H1 (cell line): ENCODE measurements at regions not wholly inside any gene's neighbourhood (a gene's known extent, or its start where the extent isn't known, plus 50 kb on each side); places are given as distances from the start of the nearest gene placed in this dataset.
A peak's percentile ranks its signal among the peaks of the same experiment; 100 is the strongest.

Experiments
- CTCF ChIA-PET: fragments of 300-600 bp; sonication (Branson Sonifier 250); formaldehyde crosslinking; loops from one replicate; lab custom pipeline; 2021; ENCODE audit not compliant: partially characterized antibody; lab: Charles Lee
- POLR2A ChIA-PET: fragments of 300-600 bp; sonication (Branson Sonifier 250); formaldehyde crosslinking; loops from one replicate; lab custom pipeline; 2021; ENCODE audit warnings: inconsistent platforms; ENCODE audit not compliant: partially characterized antibody; lab: Charles Lee
- DNase-seq, 2 experiments: peaks; one replicate each; pipeline versions ENCODE4 v3.0.0 to v3.0.0-alpha.2; 2010 to 2022; ENCODE audit warnings: low spot score in 2 of 2, low read depth in 1 of 2, mixed read lengths in 1 of 2
- FAIRE-seq: peaks from 2 replicates; lab custom pipeline; 2011; peaks lifted over from hg19 to GRCh38; lab: Jason Lieb, UNC
- H2AFZ ChIP-seq: 2 replicates; pipeline ENCODE4 v1.8.1; 2012; ENCODE audit warnings: low read length, inconsistent platforms
- H2AK5ac ChIP-seq: 2 replicates; pipeline ENCODE4 v1.6.1; 2013; ENCODE audit warnings: low read depth, low read length
- H2BK120ac ChIP-seq: replicated peaks from 2 replicates; pipeline ENCODE3; 2013; ENCODE audit warnings: low read depth, low read length, inconsistent platforms
- H2BK12ac ChIP-seq: 2 replicates; pipeline ENCODE4 v1.6.1; 2013; ENCODE audit warnings: low read depth, low read length
- H2BK15ac ChIP-seq: 2 replicates; pipeline ENCODE4 v1.6.1; 2013; ENCODE audit warnings: low read length
- H2BK20ac ChIP-seq: 2 replicates; pipeline ENCODE4 v1.6.1; 2013; ENCODE audit warnings: low read length
- H2BK5ac ChIP-seq: 2 replicates; pipeline ENCODE4 v1.6.1; 2013; ENCODE audit warnings: low read depth, low read length
- H3K14ac ChIP-seq: 2 replicates; pipeline ENCODE4 v1.6.1; 2013; ENCODE audit warnings: inconsistent platforms; ENCODE audit not compliant: insufficient read length
- H3K18ac ChIP-seq: 2 replicates; pipeline ENCODE4 v1.6.1; 2013; ENCODE audit warnings: low read length; ENCODE audit errors: extremely low read depth
- H3K23ac ChIP-seq: 2 replicates; pipeline ENCODE4 v1.6.1; 2013; ENCODE audit warnings: inconsistent platforms; ENCODE audit not compliant: insufficient read length
- H3K23me2 ChIP-seq: 2 replicates; pipeline ENCODE4 v1.6.1; 2013; ENCODE audit warnings: low read depth, low read length
- H3K27ac ChIP-seq: 2 replicates; pipeline ENCODE4 v1.6.1; 2011; ENCODE audit warnings: low read depth, low read length, inconsistent platforms
- H3K27me3 ChIP-seq, 4 experiments: replicated peaks in 1 of 4; 1 replicate in 1 of 4; 2 replicates in 3 of 4; pipeline versions ENCODE4 v1.6.1 to v1.8.1; 2011 to 2013; ENCODE audit warnings: low read length in 3 of 4, mild to moderate bottlenecking in 3 of 4, inconsistent platforms in 2 of 4, mixed read lengths in 2 of 4, moderate library complexity in 1 of 4; ENCODE audit not compliant: control insufficient read depth in 3 of 4, insufficient read depth in 3 of 4; ENCODE audit errors: extremely low read depth in 1 of 4
- H3K36me3 ChIP-seq, 4 experiments: 2 replicates each; pipeline versions ENCODE4 v1.6.1 to v1.8.1; 2011 to 2013; ENCODE audit warnings: mild to moderate bottlenecking in 4 of 4, low read length in 3 of 4, moderate library complexity in 2 of 4, control low read depth in 1 of 4, inconsistent platforms in 1 of 4; ENCODE audit not compliant: insufficient read depth in 4 of 4, control insufficient read depth in 2 of 4
- H3K4ac ChIP-seq: replicated peaks from 2 replicates; pipeline ENCODE3; 2013; ENCODE audit warnings: low read length, low read depth, mixed read lengths, inconsistent platforms; ENCODE audit not compliant: insufficient read length
- H3K4me1 ChIP-seq, 4 experiments: replicated peaks in 1 of 4; 1 replicate in 1 of 4; 2 replicates in 3 of 4; pipeline versions ENCODE4 v1.6.1 to v1.8.1; 2011 to 2013; ENCODE audit warnings: low read length in 3 of 4, inconsistent platforms in 2 of 4, mixed read lengths in 1 of 4; ENCODE audit not compliant: insufficient read depth in 4 of 4, control insufficient read depth in 3 of 4
- H3K4me2 ChIP-seq, 2 experiments: 2 replicates each; pipeline versions ENCODE4 v1.6.1 to v1.8.1; 2011 to 2013; ENCODE audit warnings: low read depth in 2 of 2, low read length in 2 of 2, control low read depth in 1 of 2, inconsistent platforms in 1 of 2, mild to moderate bottlenecking in 1 of 2; ENCODE audit not compliant: insufficient read depth in 1 of 2
- H3K4me3 ChIP-seq, 4 experiments: fragments of 200-600, 300-600 bp in 1 of 4; sonication (generic), shearing (Covaris generic), sonication (Bioruptor Twin) in 1 of 4; 2 replicates each; pipeline versions ENCODE4 v1.5.1 to v1.8.1; 2011 to 2016; ENCODE audit warnings: low read length in 4 of 4, low read depth in 3 of 4, control low read depth in 2 of 4, inconsistent platforms in 2 of 4, mild to moderate bottlenecking in 2 of 4, mixed read lengths in 1 of 4, moderate library complexity in 1 of 4; ENCODE audit not compliant: insufficient read depth in 2 of 4; ENCODE audit errors: extremely low read depth in 1 of 4
- H3K56ac ChIP-seq: replicated peaks from 2 replicates; pipeline ENCODE3; 2013; ENCODE audit warnings: low read depth, mild to moderate bottlenecking, mixed read lengths, low read length, inconsistent platforms; ENCODE audit not compliant: insufficient read length
- H3K79me1 ChIP-seq: 2 replicates; pipeline ENCODE4 v1.6.1; 2013; ENCODE audit warnings: low read depth, low read length, control low read depth
- H3K79me2 ChIP-seq, 2 experiments: 2 replicates each; pipeline versions ENCODE4 v1.6.1 to v1.8.1; 2012 to 2013; ENCODE audit warnings: low read length in 2 of 2, mild to moderate bottlenecking in 2 of 2, inconsistent platforms in 1 of 2; ENCODE audit not compliant: insufficient read depth in 2 of 2, control insufficient read depth in 1 of 2
- H3K9ac ChIP-seq, 4 experiments: replicated peaks in 1 of 4; 1 replicate in 1 of 4; 2 replicates in 3 of 4; pipeline versions ENCODE4 v1.6.1 to v1.8.1; 2011 to 2013; ENCODE audit warnings: low read depth in 3 of 4, low read length in 3 of 4, control low read depth in 2 of 4, mild to moderate bottlenecking in 2 of 4, moderate library complexity in 2 of 4, inconsistent platforms in 1 of 4; ENCODE audit errors: extremely low read depth in 1 of 4
- H3K9me3 ChIP-seq, 2 experiments: 2 replicates each; pipeline versions ENCODE4 v1.6.1 to v1.8.1; 2012 to 2013; ENCODE audit warnings: mild to moderate bottlenecking in 2 of 2, moderate library complexity in 2 of 2, control low read depth in 1 of 2, inconsistent platforms in 1 of 2, low read depth in 1 of 2, low read length in 1 of 2, mixed read lengths in 1 of 2; ENCODE audit not compliant: insufficient read depth in 2 of 2
- H4K20me1 ChIP-seq, 2 experiments: replicated peaks in 1 of 2; 2 replicates each; pipeline versions ENCODE3 to v1.8.1; 2011 to 2013; ENCODE audit warnings: inconsistent platforms in 2 of 2, low read length in 2 of 2, mild to moderate bottlenecking in 1 of 2; ENCODE audit not compliant: insufficient read depth in 2 of 2, control insufficient read depth in 1 of 2
- H4K5ac ChIP-seq: 2 replicates; pipeline ENCODE4 v1.6.1; 2013; ENCODE audit warnings: low read length, low read depth, mixed read lengths, inconsistent platforms; ENCODE audit not compliant: insufficient read length
- H4K8ac ChIP-seq: 2 replicates; pipeline ENCODE4 v1.8.0; 2013; ENCODE audit warnings: mild to moderate bottlenecking, moderate library complexity, low read length, inconsistent platforms; ENCODE audit not compliant: insufficient read depth; ENCODE audit errors: extremely low read depth
- H4K91ac ChIP-seq: replicated peaks from 2 replicates; pipeline ENCODE3; 2013; ENCODE audit warnings: low read length, mixed read lengths, inconsistent platforms; ENCODE audit not compliant: insufficient read length
- BCL11A ChIP-seq, 2 experiments: IDR thresholded peaks; one replicate each; pipeline ENCODE4 v1.6.1; 2011; ENCODE audit warnings: low read depth in 2 of 2, low read length in 2 of 2, mild to moderate bottlenecking in 2 of 2
- CHD2 ChIP-seq: IDR thresholded peaks from 2 replicates; pipeline ENCODE4 v1.6.1; 2012; ENCODE audit warnings: low read length, improper control_type of control experiment
- FOSL1 ChIP-seq: IDR thresholded peaks from 2 replicates; pipeline ENCODE4 v1.6.1; 2011; ENCODE audit warnings: mild to moderate bottlenecking, low read depth, low read length, moderate library complexity; ENCODE audit not compliant: insufficient read depth
- GTF2F1 ChIP-seq: IDR thresholded peaks from 2 replicates; pipeline ENCODE4 v1.6.1; 2012; ENCODE audit warnings: low read depth, low read length, improper control_type of control experiment, borderline replicate concordance
- JUN ChIP-seq: IDR thresholded peaks from 2 replicates; pipeline ENCODE4 v1.6.1; 2011; ENCODE audit warnings: low read depth, mild to moderate bottlenecking, improper control_type of control experiment, low read length
- KDM1A ChIP-seq: fragments of 200-600, 300-600 bp; sonication (generic); IDR thresholded peaks from 2 replicates; pipeline ENCODE4 v1.7.1; 2016; ENCODE audit warnings: mild to moderate bottlenecking, low read length, borderline replicate concordance
- TAF1 ChIP-seq: IDR thresholded peaks from 2 replicates; pipeline ENCODE4 v1.6.1; 2011; ENCODE audit warnings: mild to moderate bottlenecking, low read depth, low read length
- TBP ChIP-seq: IDR thresholded peaks from 2 replicates; pipeline ENCODE4 v1.6.1; 2011; ENCODE audit warnings: low read depth, low read length, improper control_type of control experiment
- ZNF274 ChIP-seq: IDR thresholded peaks from 2 replicates; pipeline ENCODE4 v1.7.0; 2012; ENCODE audit warnings: low read length, borderline replicate concordance; ENCODE audit errors: extremely low read depth
- WGBS, 2 experiments: shearing (Covaris generic) in 1 of 2; methylation state at CpG; one replicate each; pipeline versions ENCODE4 v1.1.6 to v1.1.7; 2013 to 2015; ENCODE audit warnings: low lambda C conversion rate in 2 of 2, mixed read lengths in 2 of 2, inconsistent platforms in 1 of 2, low coverage in 1 of 2, missing lambda C conversion rate in 1 of 2; ENCODE audit not compliant: insufficient replicate concordance in 2 of 2, insufficient coverage in 1 of 2, insufficient read length in 1 of 2; ENCODE audit errors: extremely low coverage in 1 of 2, missing lambda C conversion rate in 1 of 2; 5-methylcytosine and 5-hydroxymethylcytosine counted together
- TF ChIP-seq, protein P1 (sequence below), 3 experiments: IDR thresholded peaks; 1 replicate in 2 of 3; 2 replicates in 1 of 3; pipeline versions ENCODE4 v1.5.1 to v1.6.1; 2011; ENCODE audit warnings: low read length in 3 of 3, mild to moderate bottlenecking in 3 of 3, inconsistent platforms in 2 of 3, low read depth in 1 of 3, moderate library complexity in 1 of 3; ENCODE audit not compliant: insufficient read depth in 1 of 3; ENCODE audit errors: control extremely low read depth in 1 of 3

DNA sequence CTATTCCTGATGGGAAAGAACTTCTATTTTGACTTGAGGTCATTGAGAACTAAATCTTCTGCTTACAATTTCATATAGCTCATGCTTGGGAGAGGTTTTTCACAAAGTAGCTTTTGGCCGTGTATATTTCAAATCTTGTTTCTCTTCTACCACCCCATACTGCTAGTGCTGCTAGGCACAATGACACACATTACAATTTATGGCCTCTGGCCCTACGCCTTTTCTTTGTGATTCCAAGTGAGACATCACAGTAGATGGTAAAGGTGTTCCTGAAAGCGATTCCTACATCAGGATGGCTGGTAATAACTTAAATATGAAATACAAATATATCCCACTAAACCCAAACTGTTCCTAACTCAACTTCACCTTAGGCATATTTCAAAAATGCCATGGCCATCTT, 101.1 kb downstream of the ATXN3L start:
- H3K56ac ChIP-seq: no peak overlapping the region
- no peak overlapping the region for H2AFZ ChIP-seq
- FAIRE-seq (no peak), DNase-seq (no peak)
- no peak overlapping the region for H3K9ac ChIP-seq
- CTCF ChIA-PET: no interaction called here
- WGBS, 2 experiments: 100% methylated on average over 3 of the region's 3 CpGs; no CpG with 5 or more reads in 1 of the 2 experiments
- POLR2A ChIA-PET: no interaction called here
- no peak overlapping the region for H4K91ac ChIP-seq
- H2AK5ac ChIP-seq: no peak overlapping the region
- H2BK20ac ChIP-seq: peak overlapping the region; percentile 48; the same call in 1 of the 2 replicates
- no peak overlapping the region for H2BK15ac ChIP-seq
- H3K9me3 ChIP-seq: no peaks in the 10 kb centered on the region
- H3K4me3 ChIP-seq: no peak overlapping the region
- no peak overlapping the region for H3K4me2 ChIP-seq
- peaks cover 0 to 14% (median 6%) of the 10 kb centered on the region in 4 experiments; a peak in 3 of 7 replicates for H3K4me1 ChIP-seq
- no peak overlapping the region for H3K4ac ChIP-seq
- no peaks in the 10 kb centered on the region for H3K79me1 ChIP-seq
- H4K5ac ChIP-seq: no peak overlapping the region
- TF ChIP-seq, protein P1, sequence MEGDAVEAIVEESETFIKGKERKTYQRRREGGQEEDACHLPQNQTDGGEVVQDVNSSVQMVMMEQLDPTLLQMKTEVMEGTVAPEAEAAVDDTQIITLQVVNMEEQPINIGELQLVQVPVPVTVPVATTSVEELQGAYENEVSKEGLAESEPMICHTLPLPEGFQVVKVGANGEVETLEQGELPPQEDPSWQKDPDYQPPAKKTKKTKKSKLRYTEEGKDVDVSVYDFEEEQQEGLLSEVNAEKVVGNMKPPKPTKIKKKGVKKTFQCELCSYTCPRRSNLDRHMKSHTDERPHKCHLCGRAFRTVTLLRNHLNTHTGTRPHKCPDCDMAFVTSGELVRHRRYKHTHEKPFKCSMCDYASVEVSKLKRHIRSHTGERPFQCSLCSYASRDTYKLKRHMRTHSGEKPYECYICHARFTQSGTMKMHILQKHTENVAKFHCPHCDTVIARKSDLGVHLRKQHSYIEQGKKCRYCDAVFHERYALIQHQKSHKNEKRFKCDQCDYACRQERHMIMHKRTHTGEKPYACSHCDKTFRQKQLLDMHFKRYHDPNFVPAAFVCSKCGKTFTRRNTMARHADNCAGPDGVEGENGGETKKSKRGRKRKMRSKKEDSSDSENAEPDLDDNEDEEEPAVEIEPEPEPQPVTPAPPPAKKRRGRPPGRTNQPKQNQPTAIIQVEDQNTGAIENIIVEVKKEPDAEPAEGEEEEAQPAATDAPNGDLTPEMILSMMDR (IDR thresholded peaks at IDR 0.05; ENCODE audit: control extremely low read depth in 1 of 3, insufficient read depth in 1 of 3, low read depth in 1 of 3, low read length in 3 of 3): no peak
- no peak for TF ChIP-seq KDM1A
- no peak for TF ChIP-seq JUN
- TF ChIP-seq TAF1: no peak
- no peak for TF ChIP-seq ZNF274
- TF ChIP-seq GTF2F1: no peak
- TF ChIP-seq BCL11A (IDR thresholded peaks at IDR 0.05; ENCODE audit: low read depth in 2 of 2, low read length in 2 of 2): no peak
- TF ChIP-seq FOSL1: no peak
- TF ChIP-seq CHD2: no peak
- TF ChIP-seq TBP: no peak
- H2BK12ac ChIP-seq: no peak overlapping the region
- no peaks in the 10 kb centered on the region for H3K36me3 ChIP-seq
- H3K27me3 ChIP-seq: no peaks in the 10 kb centered on the region
- no peaks in the 10 kb centered on the region for H3K79me2 ChIP-seq
- H2BK120ac ChIP-seq: peak overlapping the region; percentile 54
- H2BK5ac ChIP-seq: no peak overlapping the region
- H4K8ac ChIP-seq: no peak overlapping the region
- no peak overlapping the region for H3K14ac ChIP-seq
- H3K18ac ChIP-seq: no peak overlapping the region
- no peak overlapping the region for H3K27ac ChIP-seq
- H3K23ac ChIP-seq: no peak overlapping the region
- no peaks in the 10 kb centered on the region for H3K23me2 ChIP-seq
- no peaks in the 10 kb centered on the region for H4K20me1 ChIP-seq
